Lower leg skin (tissue), 4 donors: ENCODE measurements at regions not wholly inside any gene's neighbourhood (a gene's known extent, or its start where the extent isn't known, plus 50 kb on each side); places are given as distances from the start of the nearest gene placed in this dataset.

Source experiments
- DNase-seq, 2 donors: peaks; one replicate each; pipeline ENCODE4 v3.0.0-alpha.2; 2019; ENCODE audit warnings: low spot score in 2 of 2
- H3K4me3 ChIP-seq: fragments of 200-600 bp; sonication (generic); 2 replicates; pipeline ENCODE4 v1.5.1; 2017; ENCODE audit warnings: mild to moderate bottlenecking, low read depth; ENCODE audit not compliant: poor library complexity, severe bottlenecking
- POLR2A ChIP-seq, 2 donors: fragments of 450-650 bp; IDR thresholded peaks; one replicate each; pipeline ENCODE4 v1.6.1; 2016 to 2017; ENCODE audit warnings: antibody characterized with exemption in 2 of 2, mild to moderate bottlenecking in 1 of 2, moderate library complexity in 1 of 2
- WGBS, 2 donors: methylation state at CpG; one replicate each; pipeline ENCODE4 v1.1.5; 2018; 5-methylcytosine and 5-hydroxymethylcytosine counted together
- intact Hi-C: fragments of 100-400 bp; cut with DNase I; formaldehyde crosslinking; loops from one replicate; pipeline ENCODE4 v1.15.0; 2023; ENCODE audit warnings: low total_unique reads
- TF ChIP-seq, protein P1 (sequence below), 3 donors: fragments of 450-650 bp; IDR thresholded peaks; one replicate each; pipeline ENCODE4 v1.5.1; 2016; ENCODE audit warnings: antibody characterized with exemption in 3 of 3, mild to moderate bottlenecking in 3 of 3, moderate library complexity in 2 of 3

- DNase-seq, result no peak
- no peak for TF ChIP-seq POLR2A (IDR thresholded peaks at IDR 0.05)
- TF ChIP-seq, protein P1, sequence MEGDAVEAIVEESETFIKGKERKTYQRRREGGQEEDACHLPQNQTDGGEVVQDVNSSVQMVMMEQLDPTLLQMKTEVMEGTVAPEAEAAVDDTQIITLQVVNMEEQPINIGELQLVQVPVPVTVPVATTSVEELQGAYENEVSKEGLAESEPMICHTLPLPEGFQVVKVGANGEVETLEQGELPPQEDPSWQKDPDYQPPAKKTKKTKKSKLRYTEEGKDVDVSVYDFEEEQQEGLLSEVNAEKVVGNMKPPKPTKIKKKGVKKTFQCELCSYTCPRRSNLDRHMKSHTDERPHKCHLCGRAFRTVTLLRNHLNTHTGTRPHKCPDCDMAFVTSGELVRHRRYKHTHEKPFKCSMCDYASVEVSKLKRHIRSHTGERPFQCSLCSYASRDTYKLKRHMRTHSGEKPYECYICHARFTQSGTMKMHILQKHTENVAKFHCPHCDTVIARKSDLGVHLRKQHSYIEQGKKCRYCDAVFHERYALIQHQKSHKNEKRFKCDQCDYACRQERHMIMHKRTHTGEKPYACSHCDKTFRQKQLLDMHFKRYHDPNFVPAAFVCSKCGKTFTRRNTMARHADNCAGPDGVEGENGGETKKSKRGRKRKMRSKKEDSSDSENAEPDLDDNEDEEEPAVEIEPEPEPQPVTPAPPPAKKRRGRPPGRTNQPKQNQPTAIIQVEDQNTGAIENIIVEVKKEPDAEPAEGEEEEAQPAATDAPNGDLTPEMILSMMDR (IDR thresholded peaks at IDR 0.05), result no peak
- 86 to 91% methylated on average over 6 to 8 of the region's 12 CpGs for WGBS, 2 donors
- no peak overlapping the region for H3K4me3 ChIP-seq
- intact Hi-C loops, result no loop called here
Observed at GRCh38 chr22:48635031-48635430, 1192.6 kb downstream of the BRD1 start.

DNA sequence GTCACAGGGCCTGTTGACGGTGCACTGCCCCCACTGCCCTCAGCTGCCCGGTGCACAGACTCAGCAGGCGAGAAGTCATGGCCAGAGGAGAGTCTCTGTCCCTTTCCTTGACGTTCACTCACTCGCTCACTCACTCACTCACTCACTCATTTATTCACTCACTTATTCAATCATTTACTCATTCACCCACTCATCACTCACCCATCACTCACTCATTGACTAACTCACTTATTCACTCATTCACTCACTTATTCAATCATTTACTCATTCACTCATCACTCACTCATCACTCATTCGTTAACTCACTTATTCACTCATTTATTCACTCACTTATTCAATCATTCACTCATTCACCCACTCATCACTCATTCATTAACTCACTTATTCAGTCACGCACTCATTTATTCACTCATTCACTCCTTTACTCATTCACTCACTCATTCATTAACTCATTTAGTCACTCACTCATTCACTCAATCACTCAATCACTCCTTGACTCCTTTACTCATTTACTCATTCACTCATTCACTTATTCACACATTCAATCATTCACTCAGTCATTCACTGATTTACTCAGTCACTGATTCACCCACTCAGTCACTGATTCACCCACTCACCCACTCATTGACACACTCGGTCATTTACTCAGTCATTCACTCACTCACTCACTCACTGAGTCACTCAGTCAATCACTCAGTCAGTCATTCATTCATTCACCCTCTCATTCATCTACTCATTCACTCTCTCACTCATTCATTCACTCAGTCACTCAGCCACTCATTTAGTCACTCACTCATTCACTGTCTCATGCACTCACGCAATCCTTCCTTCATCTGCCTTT lies 1193.5 kb downstream of the BRD1 start:
- TF ChIP-seq, protein P1 (IDR thresholded peaks at IDR 0.05), result no peak
- no peak for TF ChIP-seq POLR2A (IDR thresholded peaks at IDR 0.05)
- DNase-seq, result no peak
- whole genome bisulfite sequencing, 2 donors, result 85% methylated on average over 9 of the region's 9 CpGs
- H3K4me3 ChIP-seq, result no peak overlapping the region
- intact Hi-C loops, result no loop called here

DNA sequence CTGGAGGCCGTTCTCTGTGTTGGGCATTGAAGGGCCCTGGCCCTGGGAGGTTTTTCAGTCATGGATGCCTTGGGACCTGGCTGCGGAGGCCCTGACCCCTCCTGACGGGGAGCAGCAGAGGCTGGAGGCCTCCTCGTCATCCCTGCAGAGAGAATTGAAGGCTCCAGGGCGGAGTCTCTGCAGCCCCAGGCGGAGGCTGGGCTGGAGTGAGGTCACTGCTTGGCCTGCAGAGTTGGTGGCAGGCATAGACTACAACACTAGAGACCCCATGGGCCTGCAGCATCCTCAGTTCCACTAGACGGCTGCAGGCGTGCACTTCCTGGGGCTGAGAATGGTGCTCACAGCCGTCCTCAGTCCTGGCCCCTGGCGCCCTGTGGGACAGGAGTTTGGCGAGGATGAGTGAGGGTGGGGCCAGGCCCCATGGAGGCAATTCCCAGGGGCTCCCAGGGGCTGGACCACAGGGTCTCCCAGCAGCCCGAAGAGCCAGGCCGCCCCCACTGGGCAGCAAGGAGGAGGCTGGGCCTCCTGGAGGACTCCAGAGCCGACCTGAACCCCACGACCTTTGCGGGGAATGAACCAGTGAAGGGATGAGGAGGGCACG lies 1194.9 kb downstream of the BRD1 start:
- WGBS, 2 donors, result 77 to 79% methylated on average over 16 of the region's 17 CpGs
- H3K4me3 ChIP-seq, result no peak overlapping the region
- intact Hi-C loops, result no loop called here
- TF ChIP-seq, protein P1 (IDR thresholded peaks at IDR 0.05), result no peak
- TF ChIP-seq POLR2A (IDR thresholded peaks at IDR 0.05), result no peak
- DNase-seq, result no peak

DNA sequence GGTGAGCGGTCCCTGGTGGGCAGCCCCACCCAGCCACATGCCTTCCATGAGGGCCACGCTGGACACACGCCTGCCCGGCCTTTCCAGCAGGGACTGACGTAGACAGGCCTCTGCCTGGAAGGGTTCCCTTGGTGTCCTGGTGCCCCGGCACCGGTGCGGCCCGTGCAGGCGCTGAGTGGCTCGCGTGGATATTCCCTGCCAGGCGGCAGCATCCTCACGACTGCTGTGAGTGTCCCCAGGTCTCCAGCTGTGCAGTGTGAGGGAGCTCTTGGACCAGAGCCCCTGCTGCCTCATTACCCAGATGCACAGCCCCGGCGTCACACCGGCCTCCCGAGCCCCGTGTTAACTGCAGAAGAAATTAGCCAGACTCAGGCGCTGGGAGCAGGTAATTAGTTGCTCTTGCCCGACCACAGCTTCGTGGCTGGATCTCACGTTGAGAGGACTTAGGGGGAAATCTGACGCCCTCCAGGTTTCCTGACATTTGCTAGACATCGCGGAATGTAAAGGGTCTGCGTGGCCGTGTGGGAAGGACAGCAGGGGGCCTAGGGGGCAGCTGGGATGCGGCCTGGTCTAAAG lies 1196.3 kb downstream of the BRD1 start:
- WGBS, 2 donors, result 73 to 76% methylated on average over 24 to 29 of the region's 29 CpGs
- no peak for DNase-seq
- H3K4me3 ChIP-seq, result no peak overlapping the region
- TF ChIP-seq, protein P1 (IDR thresholded peaks at IDR 0.05), result no peak
- TF ChIP-seq POLR2A (IDR thresholded peaks at IDR 0.05), result no peak
- intact Hi-C loops, result no loop called here

GRCh38 chr22:48630848-48631247 lies 1196.8 kb downstream of the BRD1 start:
- no peak for DNase-seq
- TF ChIP-seq POLR2A (IDR thresholded peaks at IDR 0.05), result no peak
- TF ChIP-seq, protein P1 (IDR thresholded peaks at IDR 0.05), result no peak
- intact Hi-C loops, result no loop called here
- no peak overlapping the region for H3K4me3 ChIP-seq
- 82 to 86% methylated on average over 11 to 17 of the region's 17 CpGs for WGBS, 2 donors
